ENCODE measurements at regions not wholly inside any gene's neighbourhood (a gene's known extent, or its start where the extent isn't known, plus 50 kb on each side); places are given as distances from the start of the nearest gene placed in this dataset.
A peak's percentile ranks its signal among the peaks of the same experiment; 100 is the strongest.

DNA sequence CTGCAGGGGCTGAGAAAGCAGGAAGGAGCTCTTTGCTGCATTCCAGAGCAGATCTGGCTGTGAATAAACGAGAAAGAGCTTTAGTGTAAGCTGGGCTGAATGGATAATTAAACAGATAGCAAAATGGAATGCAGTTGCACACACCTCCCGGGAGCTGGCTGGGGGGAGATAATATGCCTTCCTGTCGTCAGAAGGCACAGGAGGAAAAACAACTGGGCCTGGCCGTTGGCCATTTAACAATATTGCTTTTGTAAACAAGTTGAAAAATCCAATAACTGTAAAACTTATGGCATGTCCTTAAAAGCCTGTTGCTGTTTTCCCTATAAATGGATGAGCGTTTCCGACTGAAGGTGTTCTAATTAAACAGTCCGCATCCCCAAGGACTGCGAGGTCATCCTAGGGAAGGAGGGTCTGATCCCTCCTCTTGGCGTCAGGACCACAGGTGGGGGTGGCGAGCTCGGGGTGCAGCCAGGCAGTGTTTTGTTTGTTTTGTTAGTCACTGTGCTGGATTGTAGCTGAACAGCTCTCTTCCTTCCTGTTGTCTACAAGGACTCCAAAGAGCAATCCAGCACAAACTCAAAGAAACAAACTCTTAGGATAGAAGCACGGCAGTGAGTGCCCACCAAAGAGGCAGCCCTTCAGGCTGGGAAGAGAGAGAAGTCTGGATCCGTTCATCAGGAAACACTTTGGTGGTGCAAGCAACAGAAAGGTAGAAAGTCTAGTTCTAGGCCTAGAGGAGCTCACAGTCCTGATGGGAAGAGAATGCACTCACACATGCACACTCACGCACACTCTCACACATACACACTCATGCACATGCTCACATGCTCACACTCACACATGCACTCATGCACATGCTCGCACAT is 133.4 kb upstream of the SMAD3 start:
- H3K36me3 ChIP-seq (ENCODE audit: control insufficient read depth, insufficient read depth, low read length) = peaks cover 4% of the 10 kb centered on the region
- peak overlapping the region; percentile 96 for H3K27ac Mint-ChIP-seq
- peak overlapping the region; percentile 36 for H3K9ac ChIP-seq (ENCODE audit: extremely low read depth, low read length, poor library complexity, severe bottlenecking)
- DNase-seq = peak; percentile 67
- peaks cover 23% of the 10 kb centered on the region for H3K36me3 Mint-ChIP-seq (ENCODE audit: low read depth)
- H3K27me3 ChIP-seq (ENCODE audit: control insufficient read depth, insufficient read depth, low read length, poor library complexity, severe bottlenecking) = no peaks in the 10 kb centered on the region
- peaks cover 41% of the 10 kb centered on the region for H3K9me3 Mint-ChIP-seq
- peak overlapping the region; percentile 69 for H3K27ac ChIP-seq (ENCODE audit: low read depth, low read length)
- H3K4me3 ChIP-seq (ENCODE audit: low read length) = peak overlapping the region; percentile 53
- TF ChIP-seq CTCF (conservative IDR thresholded peaks at IDR 0.05) = no peak
- peaks cover 35% of the 10 kb centered on the region for H3K9me3 ChIP-seq (ENCODE audit: control insufficient read depth, low read length)
- H3K4me1 Mint-ChIP-seq = peaks cover 54% of the 10 kb centered on the region
- 53 to 61% methylated on average over 12 to 15 of the region's 15 CpGs for WGBS, 2 experiments (ENCODE audit: insufficient coverage in 1 of 2, insufficient read length in 1 of 2)
- H3K27me3 Mint-ChIP-seq (ENCODE audit: insufficient read depth) = no peaks in the 10 kb centered on the region
- peak overlapping the region; percentile 22 for H3K4me3 Mint-ChIP-seq
- H3K4me1 ChIP-seq (ENCODE audit: control insufficient read depth, insufficient read depth, low read length) = peaks cover 30% of the 10 kb centered on the region

DNA sequence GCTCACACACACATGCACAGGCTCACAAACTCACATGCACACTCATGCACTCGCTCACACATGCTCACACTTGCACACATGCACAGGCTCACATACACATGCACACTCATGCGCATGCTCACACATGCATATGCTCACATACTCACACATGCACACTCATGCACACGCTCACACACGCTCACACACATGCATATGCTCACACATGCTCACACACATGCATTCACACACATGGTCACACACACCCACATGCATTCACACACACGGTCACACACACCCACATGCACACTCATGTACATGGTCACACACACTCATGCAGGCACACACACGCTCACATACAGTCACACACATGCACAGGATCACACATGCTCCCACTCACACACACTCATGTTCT is 132.8 kb upstream of the SMAD3 start:
- Histone ChIP-seq H3K9ac (ENCODE audit: extremely low read depth, low read length, poor library complexity, severe bottlenecking) (no peak overlapping the region), H3K4me1 (ENCODE audit: control insufficient read depth, insufficient read depth, low read length) (peaks cover 23% of the 10 kb centered on the region), H3K4me3 (ENCODE audit: low read length) (peak overlapping the region; percentile 53), H3K27me3 (ENCODE audit: control insufficient read depth, insufficient read depth, low read length, poor library complexity, severe bottlenecking) (no peaks in the 10 kb centered on the region), H3K9me3 (ENCODE audit: control insufficient read depth, low read length) (peaks cover 42% of the 10 kb centered on the region), H3K36me3 (ENCODE audit: control insufficient read depth, insufficient read depth, low read length) (peaks cover 4% of the 10 kb centered on the region), H3K27ac (ENCODE audit: low read depth, low read length) (no peak overlapping the region)
- DNase-seq = peak; percentile 32
- Mint-ChIP-seq H3K4me1 (peaks cover 48% of the 10 kb centered on the region), H3K27me3 (ENCODE audit: insufficient read depth) (no peaks in the 10 kb centered on the region), H3K36me3 (ENCODE audit: low read depth) (peaks cover 23% of the 10 kb centered on the region), H3K4me3 (no peak overlapping the region), H3K27ac (peak overlapping the region; percentile 96), H3K9me3 (peaks cover 47% of the 10 kb centered on the region)
- TF ChIP-seq CTCF (conservative IDR thresholded peaks at IDR 0.05) = no peak
- 97% methylated on average over 6 of the region's 6 CpGs for WGBS, 2 experiments (ENCODE audit: insufficient coverage in 1 of 2, insufficient read length in 1 of 2)

GRCh38 chr15:66933932-66934867 is 131.2 kb upstream of the SMAD3 start:
- Mint-ChIP-seq H3K27ac (no peak overlapping the region), H3K9me3 (peaks cover 48% of the 10 kb centered on the region), H3K27me3 (ENCODE audit: insufficient read depth) (peaks cover 2% of the 10 kb centered on the region), H3K4me1 (peaks cover 33% of the 10 kb centered on the region), H3K4me3 (no peak overlapping the region), H3K36me3 (ENCODE audit: low read depth) (peaks cover 23% of the 10 kb centered on the region)
- 95 to 96% methylated on average over 5 to 8 of the region's 8 CpGs for WGBS, 2 experiments (ENCODE audit: insufficient coverage in 1 of 2, insufficient read length in 1 of 2)
- Histone ChIP-seq H3K9ac (ENCODE audit: extremely low read depth, low read length, poor library complexity, severe bottlenecking) (no peak overlapping the region), H3K27me3 (ENCODE audit: control insufficient read depth, insufficient read depth, low read length, poor library complexity, severe bottlenecking) (no peaks in the 10 kb centered on the region), H3K4me3 (ENCODE audit: low read length) (peak overlapping the region; percentile 53), H3K36me3 (ENCODE audit: control insufficient read depth, insufficient read depth, low read length) (peaks cover 4% of the 10 kb centered on the region), H3K4me1 (ENCODE audit: control insufficient read depth, insufficient read depth, low read length) (peaks cover 19% of the 10 kb centered on the region), H3K27ac (ENCODE audit: low read depth, low read length) (no peak overlapping the region), H3K9me3 (ENCODE audit: control insufficient read depth, low read length) (peaks cover 50% of the 10 kb centered on the region)
- DNase-seq = peak; percentile 13
- TF ChIP-seq CTCF (conservative IDR thresholded peaks at IDR 0.05) = no peak
